DND-41 (cell line): ENCODE measurements at regions not wholly inside any gene's neighbourhood (a gene's known extent, or its start where the extent isn't known, plus 50 kb on each side); places are given as distances from the start of the nearest gene placed in this dataset.
"Not testable (repeated sequence)": the region's sequence is repeated elsewhere in the genome, so short reads cannot be mapped to it uniquely, and the experiment has no call there.

Experiments
- ATAC-seq: fragments of 200-7000 bp; cut with Tn5 transposase; 3 replicates; pipeline ENCODE4 v1.9.1; 2021; ENCODE audit warnings: low read depth; ENCODE audit not compliant: insufficient read depth
- DNase-seq: peaks from one replicate; pipeline ENCODE4 v3.0.0-alpha.2; 2020
- H2AFZ ChIP-seq: 2 replicates; pipeline ENCODE4 v1.6.0; 2012; ENCODE audit warnings: low read depth, low read length
- H3K27ac ChIP-seq: 2 replicates; pipeline ENCODE4 v1.5.1; 2012; ENCODE audit warnings: low read length, inconsistent platforms
- H3K27me3 ChIP-seq: fragments of 200-600 bp; sonication (generic); 2 replicates; pipeline ENCODE4 v1.6.0; 2012; ENCODE audit warnings: low read length, mild to moderate bottlenecking, inconsistent platforms; ENCODE audit not compliant: insufficient read depth, poor library complexity
- H3K36me3 ChIP-seq: 2 replicates; pipeline ENCODE4 v1.5.1; 2012; ENCODE audit warnings: low read length, inconsistent platforms; ENCODE audit not compliant: insufficient read depth
- H3K4me1 ChIP-seq: 2 replicates; pipeline ENCODE4 v1.5.1; 2012; ENCODE audit warnings: mild to moderate bottlenecking, low read length; ENCODE audit not compliant: insufficient read depth
- H3K4me2 ChIP-seq: 2 replicates; pipeline ENCODE4 v1.6.0; 2012; ENCODE audit warnings: mild to moderate bottlenecking, moderate library complexity, low read length, inconsistent platforms; ENCODE audit not compliant: insufficient read depth
- H3K4me3 ChIP-seq, 2 experiments: fragments of 200-600 bp in 1 of 2; shearing (Covaris generic) in 1 of 2; 2 replicates each; pipeline ENCODE4 v1.5.1; 2012 to 2016; ENCODE audit warnings: inconsistent platforms in 2 of 2, low read length in 2 of 2, mild to moderate bottlenecking in 2 of 2, low read depth in 1 of 2, moderate library complexity in 1 of 2
- H3K79me2 ChIP-seq: 2 replicates; pipeline ENCODE4 v1.6.0; 2012; ENCODE audit warnings: low read length, inconsistent platforms; ENCODE audit not compliant: insufficient read depth
- H3K9ac ChIP-seq: 2 replicates; pipeline ENCODE4 v1.6.0; 2012; ENCODE audit warnings: low read depth, mild to moderate bottlenecking, inconsistent platforms, low read length, moderate library complexity
- H3K9me3 ChIP-seq: 2 replicates; pipeline ENCODE4 v1.5.1; 2012; ENCODE audit warnings: low read length, moderate library complexity, mild to moderate bottlenecking, inconsistent platforms; ENCODE audit not compliant: insufficient read depth, severe bottlenecking
- H4K20me1 ChIP-seq: 2 replicates; pipeline ENCODE4 v1.6.0; 2012; ENCODE audit warnings: low read length; ENCODE audit not compliant: insufficient read depth
- EZH2 ChIP-seq: IDR thresholded peaks from 3 replicates; pipeline ENCODE4 v1.6.1; 2012; ENCODE audit warnings: borderline replicate concordance, low read depth, mild to moderate bottlenecking, moderate library complexity, low read length, inconsistent platforms; ENCODE audit not compliant: severe bottlenecking
- TF ChIP-seq, protein P1 (sequence below): IDR thresholded peaks from 2 replicates; pipeline ENCODE4 v1.5.1; 2012; ENCODE audit warnings: borderline replicate concordance, low read length, moderate library complexity, mild to moderate bottlenecking; ENCODE audit not compliant: poor library complexity, severe bottlenecking; ENCODE audit errors: extremely low read depth

DNA sequence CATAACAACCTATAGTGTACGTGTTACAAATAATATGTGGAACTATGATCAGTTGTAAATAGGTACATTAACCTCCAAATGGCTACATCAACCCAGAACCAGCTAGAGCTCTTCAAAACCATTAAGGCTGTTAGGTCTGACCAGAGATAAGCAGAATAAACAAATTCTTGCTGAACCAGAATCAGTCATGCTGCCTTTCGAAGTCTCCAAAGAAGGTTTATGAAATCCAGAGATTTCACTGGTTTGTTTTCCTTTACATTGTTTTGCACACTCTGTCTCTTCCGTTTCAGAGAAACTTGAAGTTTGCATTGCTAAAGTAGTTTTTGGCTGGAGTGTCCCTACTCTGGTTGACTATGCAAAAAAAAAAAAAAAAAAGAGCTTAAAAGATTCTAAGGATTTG, 177.3 kb upstream of the SLIT2 start:
- Histone ChIP-seq H3K9me3 (no peaks in the 10 kb centered on the region), H3K36me3 (no peaks in the 10 kb centered on the region), H3K79me2 (no peaks in the 10 kb centered on the region), H4K20me1 (no peaks in the 10 kb centered on the region), H3K27ac (no peak overlapping the region), H3K9ac (no peak overlapping the region), H3K4me3 (no peak overlapping the region), H2AFZ (no peak overlapping the region), H3K4me1 (no peaks in the 10 kb centered on the region), H3K27me3 (no peaks in the 10 kb centered on the region), H3K4me2 (no peak overlapping the region)
- ATAC-seq, result no peak
- no peak for TF ChIP-seq EZH2
- TF ChIP-seq, protein P1, sequence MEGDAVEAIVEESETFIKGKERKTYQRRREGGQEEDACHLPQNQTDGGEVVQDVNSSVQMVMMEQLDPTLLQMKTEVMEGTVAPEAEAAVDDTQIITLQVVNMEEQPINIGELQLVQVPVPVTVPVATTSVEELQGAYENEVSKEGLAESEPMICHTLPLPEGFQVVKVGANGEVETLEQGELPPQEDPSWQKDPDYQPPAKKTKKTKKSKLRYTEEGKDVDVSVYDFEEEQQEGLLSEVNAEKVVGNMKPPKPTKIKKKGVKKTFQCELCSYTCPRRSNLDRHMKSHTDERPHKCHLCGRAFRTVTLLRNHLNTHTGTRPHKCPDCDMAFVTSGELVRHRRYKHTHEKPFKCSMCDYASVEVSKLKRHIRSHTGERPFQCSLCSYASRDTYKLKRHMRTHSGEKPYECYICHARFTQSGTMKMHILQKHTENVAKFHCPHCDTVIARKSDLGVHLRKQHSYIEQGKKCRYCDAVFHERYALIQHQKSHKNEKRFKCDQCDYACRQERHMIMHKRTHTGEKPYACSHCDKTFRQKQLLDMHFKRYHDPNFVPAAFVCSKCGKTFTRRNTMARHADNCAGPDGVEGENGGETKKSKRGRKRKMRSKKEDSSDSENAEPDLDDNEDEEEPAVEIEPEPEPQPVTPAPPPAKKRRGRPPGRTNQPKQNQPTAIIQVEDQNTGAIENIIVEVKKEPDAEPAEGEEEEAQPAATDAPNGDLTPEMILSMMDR, result no peak
- DNase-seq, result no peak

DNA sequence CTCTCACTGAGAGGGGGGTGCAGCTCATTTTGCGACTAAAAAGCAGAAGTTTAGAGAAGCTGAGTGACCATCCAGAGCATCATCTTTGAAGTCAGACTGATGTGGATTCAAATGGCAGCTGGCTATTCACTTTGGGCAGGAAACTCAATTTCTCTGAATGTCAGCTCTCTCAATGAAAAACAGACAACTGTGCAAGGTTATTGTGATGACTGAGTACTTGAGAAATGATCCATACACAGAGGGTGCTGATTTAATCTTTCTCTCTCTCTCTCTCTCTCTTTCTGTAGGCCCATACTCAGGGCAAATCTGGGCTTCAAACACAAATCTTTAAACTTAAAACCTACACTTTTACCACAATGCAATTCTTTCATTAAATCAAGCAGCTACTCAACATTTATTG, 185.8 kb upstream of the SLIT2 start:
- H3K36me3 ChIP-seq, result no peaks in the 10 kb centered on the region
- H3K4me3 ChIP-seq, result no peak overlapping the region
- TF ChIP-seq, protein P1, result no peak
- no peak for TF ChIP-seq EZH2
- no peaks in the 10 kb centered on the region for H4K20me1 ChIP-seq
- H3K9me3 ChIP-seq, result no peaks in the 10 kb centered on the region
- no peak for DNase-seq
- no peak overlapping the region for H3K4me2 ChIP-seq
- H2AFZ ChIP-seq, result no peak overlapping the region
- no peaks in the 10 kb centered on the region for H3K27me3 ChIP-seq
- H3K79me2 ChIP-seq, result no peaks in the 10 kb centered on the region
- H3K27ac ChIP-seq, result no peak overlapping the region
- H3K9ac ChIP-seq, result no peak overlapping the region
- ATAC-seq, result no peak
- H3K4me1 ChIP-seq, result no peaks in the 10 kb centered on the region

DNA sequence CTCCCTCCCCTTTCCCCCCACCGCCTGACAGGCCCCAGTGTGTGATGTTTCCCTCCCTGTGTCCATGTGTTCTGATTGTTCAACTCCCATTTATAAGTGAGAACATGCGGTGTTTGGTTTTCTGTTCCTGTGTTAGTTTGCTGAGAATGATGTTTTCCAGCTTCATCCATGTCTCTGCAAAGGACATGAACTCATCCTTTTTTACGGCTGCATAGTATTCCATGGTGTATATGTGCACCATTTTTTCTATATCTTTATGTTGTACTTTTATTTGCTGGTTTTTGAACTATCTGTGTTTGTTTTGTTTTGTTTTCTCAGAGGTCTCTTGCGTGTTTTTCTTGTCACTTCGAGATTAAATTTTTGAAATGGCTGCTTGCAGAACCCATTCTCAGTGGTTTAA, 188.8 kb upstream of the SLIT2 start:
- H3K79me2 ChIP-seq, DNase-seq: not testable (repeated sequence)

DNA sequence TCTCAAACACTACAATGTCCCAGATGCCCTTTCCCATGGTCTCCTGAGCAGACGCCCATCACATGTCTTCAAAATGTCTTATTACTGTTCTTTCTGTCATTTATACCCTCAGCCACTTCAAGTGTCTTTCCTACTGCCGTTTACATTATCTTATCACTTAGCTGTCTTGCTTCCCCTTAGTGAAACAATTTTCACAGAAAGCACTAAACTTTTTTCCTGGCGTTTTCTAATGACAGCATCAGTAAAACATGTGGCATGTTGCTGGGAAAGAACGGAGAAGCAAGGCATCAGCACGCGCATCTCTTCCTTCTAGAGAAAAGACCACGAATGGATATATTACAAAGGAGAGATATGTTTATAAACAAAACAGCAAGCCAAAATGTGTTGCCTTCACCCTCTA, 189.7 kb upstream of the SLIT2 start:
- no peak overlapping the region for H3K27ac ChIP-seq
- DNase-seq (no peak), ATAC-seq (no peak)
- TF ChIP-seq, protein P1, result no peak
- no peak for TF ChIP-seq EZH2
- H3K36me3 ChIP-seq, result no peaks in the 10 kb centered on the region
- no peaks in the 10 kb centered on the region for H3K9me3 ChIP-seq
- no peak overlapping the region for H3K4me2 ChIP-seq
- no peaks in the 10 kb centered on the region for H3K27me3 ChIP-seq
- no peaks in the 10 kb centered on the region for H4K20me1 ChIP-seq
- no peak overlapping the region for H3K9ac ChIP-seq
- H2AFZ ChIP-seq, result no peak overlapping the region
- H3K4me1 ChIP-seq, result no peaks in the 10 kb centered on the region
- no peak overlapping the region for H3K4me3 ChIP-seq
- no peaks in the 10 kb centered on the region for H3K79me2 ChIP-seq

More for the DNA sequence above, 188.8 kb upstream of the SLIT2 start:
- not testable (repeated sequence) for H3K4me3 ChIP-seq, ATAC-seq, H3K36me3 ChIP-seq, H3K9me3 ChIP-seq, H4K20me1 ChIP-seq, H2AFZ ChIP-seq, H3K27me3 ChIP-seq, H3K27ac ChIP-seq, H3K9ac ChIP-seq, H3K4me2 ChIP-seq, H3K4me1 ChIP-seq
